ENCODE measurements at regions not wholly inside any gene's neighbourhood (a gene's known extent, or its start where the extent isn't known, plus 50 kb on each side); places are given as distances from the start of the nearest gene placed in this dataset.

DNA sequence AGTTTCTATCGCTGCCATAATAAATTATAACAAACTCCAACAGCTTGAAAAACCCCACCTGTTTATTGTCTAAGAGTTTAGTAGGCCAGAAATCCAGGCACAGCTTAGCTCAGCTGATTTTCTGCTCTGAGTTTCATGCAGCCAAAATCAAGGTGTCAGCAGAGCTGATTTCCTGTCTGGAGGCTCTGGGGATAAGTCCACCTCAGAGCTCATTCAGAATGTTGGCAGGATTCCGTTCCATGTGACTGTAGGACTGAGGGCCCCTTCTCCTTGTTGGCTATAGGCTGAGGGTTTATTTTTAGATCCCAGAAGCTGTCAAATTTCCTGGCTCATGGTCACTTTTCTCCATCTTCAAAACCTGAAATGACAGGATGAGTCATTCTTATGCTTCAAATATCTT, 91.6 kb upstream of the CHODL start:
- Histone ChIP-seq H3K4me1 (ENCODE audit: control insufficient read depth in 1 of 2, insufficient read depth in 2 of 2, low read length in 2 of 2) (no peaks in the 10 kb centered on the region), H2AFZ (ENCODE audit: insufficient read depth, low read depth, low read length, poor library complexity, severe bottlenecking) (no peak overlapping the region), H3K9ac (ENCODE audit: insufficient read depth, low read length, poor library complexity, severe bottlenecking) (no peak overlapping the region), H3K79me2 (ENCODE audit: insufficient read depth, low read length) (no peaks in the 10 kb centered on the region), H3K9me3 (replicated peaks in 1 of 2; ENCODE audit: control insufficient read depth in 1 of 2, insufficient read depth in 1 of 2, low read length in 2 of 2) (no peaks in the 10 kb centered on the region), H4K20me1 (ENCODE audit: insufficient read depth, low read length) (no peaks in the 10 kb centered on the region), H3K27me3 (ENCODE audit: control insufficient read depth in 2 of 2, insufficient read depth in 2 of 2, low read length in 2 of 2) (no peaks in the 10 kb centered on the region), H3K4me3 (replicated peaks in 1 of 3; ENCODE audit: low read depth in 2 of 3, low read length in 3 of 3) (no peak overlapping the region), H3K4me2 (replicated peaks; ENCODE audit: extremely low read depth, low read length, poor library complexity, severe bottlenecking) (no peak overlapping the region), H3K27ac (ENCODE audit: low read depth in 1 of 2, low read length in 2 of 2) (no peak overlapping the region), H3K36me3 (replicated peaks in 1 of 2; ENCODE audit: control insufficient read depth in 1 of 2, insufficient read depth in 2 of 2, low read length in 2 of 2) (no peaks in the 10 kb centered on the region)
- Mint-ChIP-seq H3K27me3 (ENCODE audit: low read depth in 3 of 3) (no peaks in the 10 kb centered on the region), H3K36me3 (no peaks in the 10 kb centered on the region), H3K27ac (no peak overlapping the region), H3K9me3 (peaks cover 0 to 8% (median 2%) of the 10 kb centered on the region in 7 donors), H3K4me3 (no peak overlapping the region), H3K4me1 (no peaks in the 10 kb centered on the region)
- TF ChIP-seq, protein P1, sequence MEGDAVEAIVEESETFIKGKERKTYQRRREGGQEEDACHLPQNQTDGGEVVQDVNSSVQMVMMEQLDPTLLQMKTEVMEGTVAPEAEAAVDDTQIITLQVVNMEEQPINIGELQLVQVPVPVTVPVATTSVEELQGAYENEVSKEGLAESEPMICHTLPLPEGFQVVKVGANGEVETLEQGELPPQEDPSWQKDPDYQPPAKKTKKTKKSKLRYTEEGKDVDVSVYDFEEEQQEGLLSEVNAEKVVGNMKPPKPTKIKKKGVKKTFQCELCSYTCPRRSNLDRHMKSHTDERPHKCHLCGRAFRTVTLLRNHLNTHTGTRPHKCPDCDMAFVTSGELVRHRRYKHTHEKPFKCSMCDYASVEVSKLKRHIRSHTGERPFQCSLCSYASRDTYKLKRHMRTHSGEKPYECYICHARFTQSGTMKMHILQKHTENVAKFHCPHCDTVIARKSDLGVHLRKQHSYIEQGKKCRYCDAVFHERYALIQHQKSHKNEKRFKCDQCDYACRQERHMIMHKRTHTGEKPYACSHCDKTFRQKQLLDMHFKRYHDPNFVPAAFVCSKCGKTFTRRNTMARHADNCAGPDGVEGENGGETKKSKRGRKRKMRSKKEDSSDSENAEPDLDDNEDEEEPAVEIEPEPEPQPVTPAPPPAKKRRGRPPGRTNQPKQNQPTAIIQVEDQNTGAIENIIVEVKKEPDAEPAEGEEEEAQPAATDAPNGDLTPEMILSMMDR (IDR thresholded peaks at IDR 0.05): no peak
- intact Hi-C loops (cut with micrococcal nuclease): no loop called here
- whole genome bisulfite sequencing (ENCODE audit: insufficient coverage): no CpG with 5 or more reads among the region's 2 CpGs
- DNase-seq: no peak

DNA sequence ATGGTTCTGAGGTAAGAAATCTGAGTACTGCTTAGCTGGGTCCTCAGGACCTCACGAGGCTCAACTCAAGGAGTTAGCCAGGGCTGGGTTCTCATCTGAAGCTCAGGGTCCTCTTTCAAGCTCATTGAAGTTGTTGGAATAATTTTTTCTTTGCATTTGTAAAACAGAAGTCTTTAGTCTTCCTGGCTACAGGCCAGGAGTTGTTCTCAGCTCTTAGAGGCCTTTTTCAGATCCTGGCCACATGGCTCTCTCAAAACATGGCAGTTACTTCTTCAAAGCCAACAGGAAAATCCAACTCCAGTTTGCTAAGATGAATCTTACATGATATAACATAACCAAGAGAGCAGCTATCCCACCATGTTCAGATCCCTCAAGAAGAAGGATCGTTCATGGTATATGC, 92.3 kb upstream of the CHODL start:
- Histone ChIP-seq H3K4me1 (ENCODE audit: control insufficient read depth in 1 of 2, insufficient read depth in 2 of 2, low read length in 2 of 2) (no peaks in the 10 kb centered on the region), H3K27me3 (ENCODE audit: control insufficient read depth in 2 of 2, insufficient read depth in 2 of 2, low read length in 2 of 2) (no peaks in the 10 kb centered on the region), H3K27ac (ENCODE audit: low read depth in 1 of 2, low read length in 2 of 2) (no peak overlapping the region), H3K9ac (ENCODE audit: insufficient read depth, low read length, poor library complexity, severe bottlenecking) (no peak overlapping the region), H3K9me3 (replicated peaks in 1 of 2; ENCODE audit: control insufficient read depth in 1 of 2, insufficient read depth in 1 of 2, low read length in 2 of 2) (no peaks in the 10 kb centered on the region), H3K79me2 (ENCODE audit: insufficient read depth, low read length) (no peaks in the 10 kb centered on the region), H3K4me3 (replicated peaks in 1 of 3; ENCODE audit: low read depth in 2 of 3, low read length in 3 of 3) (no peak overlapping the region), H2AFZ (ENCODE audit: insufficient read depth, low read depth, low read length, poor library complexity, severe bottlenecking) (no peak overlapping the region), H3K36me3 (replicated peaks in 1 of 2; ENCODE audit: control insufficient read depth in 1 of 2, insufficient read depth in 2 of 2, low read length in 2 of 2) (no peaks in the 10 kb centered on the region), H3K4me2 (replicated peaks; ENCODE audit: extremely low read depth, low read length, poor library complexity, severe bottlenecking) (no peak overlapping the region), H4K20me1 (ENCODE audit: insufficient read depth, low read length) (no peaks in the 10 kb centered on the region)
- no peaks in the 10 kb centered on the region for H3K4me1 Mint-ChIP-seq
- no peak overlapping the region for H3K4me3 Mint-ChIP-seq
- no CpG with 5 or more reads among the region's 2 CpGs for WGBS (ENCODE audit: insufficient coverage)
- no peak for DNase-seq
- no peaks in the 10 kb centered on the region for H3K36me3 Mint-ChIP-seq
- peaks cover 0 to 8% (median 2%) of the 10 kb centered on the region in 7 donors for H3K9me3 Mint-ChIP-seq
- TF ChIP-seq, protein P1 (IDR thresholded peaks at IDR 0.05): no peak
- intact Hi-C loops (cut with micrococcal nuclease): no loop called here
- no peak overlapping the region for H3K27ac Mint-ChIP-seq
- H3K27me3 Mint-ChIP-seq (ENCODE audit: low read depth in 3 of 3): no peaks in the 10 kb centered on the region

Measured in CD14-positive monocyte (primary cell).